Stimulated activated memory B cell treated with anti-CD40 and anti-IgM and Interleukin-4, amounts not matched to agents 10 μg/mL and 1 μg/mL and 100 μg/mL, for 72 hours (primary cell): ENCODE measurements at regions not wholly inside any gene's neighbourhood (a gene's known extent, or its start where the extent isn't known, plus 50 kb on each side); places are given as distances from the start of the nearest gene placed in this dataset.
"Not testable (repeated sequence)": the region's sequence is repeated elsewhere in the genome, so short reads cannot be mapped to it uniquely, and the experiment has no call there.

ENCODE experiments used
- ATAC-seq: fragments of 150-1000 bp; cut with Tn5 transposase; 2 replicates; pipeline ENCODE4 v1.10.0; 2021
- H3K27ac Mint-ChIP-seq: one replicate; pipeline ENCODE4 v1.8.0; 2022; ENCODE audit warnings: mild to moderate bottlenecking, mixed read lengths
- H3K27me3 Mint-ChIP-seq: one replicate; pipeline ENCODE4 v1.8.0; 2022; ENCODE audit warnings: mixed read lengths
- H3K36me3 Mint-ChIP-seq: one replicate; pipeline ENCODE4 v1.8.0; 2022; ENCODE audit warnings: mixed read lengths
- H3K4me1 Mint-ChIP-seq: one replicate; pipeline ENCODE4 v1.8.0; 2022; ENCODE audit warnings: mixed read lengths
- H3K4me3 Mint-ChIP-seq: one replicate; pipeline ENCODE4 v1.8.0; 2022; ENCODE audit warnings: mild to moderate bottlenecking, moderate library complexity, mixed read lengths
- H3K9me3 Mint-ChIP-seq: one replicate; pipeline ENCODE4 v1.8.0; 2022; ENCODE audit warnings: mixed read lengths

- Mint-ChIP-seq H3K27ac (no peak overlapping the region), H3K9me3 (no peaks in the 10 kb centered on the region), H3K36me3 (no peaks in the 10 kb centered on the region), H3K27me3 (peaks cover 90% of the 10 kb centered on the region), H3K4me3 (no peak overlapping the region), H3K4me1 (peaks cover 14% of the 10 kb centered on the region)
- ATAC-seq = no peak
Measured at GRCh38 chr9:113678859-113679256, 197.3 kb upstream of the ZNF618 start.

GRCh38 chr9:113682297-113682771 lies 193.8 kb upstream of the ZNF618 start:
- H3K4me1 Mint-ChIP-seq = peaks cover 7% of the 10 kb centered on the region
- ATAC-seq = no peak
- peaks cover 89% of the 10 kb centered on the region for H3K27me3 Mint-ChIP-seq
- peaks cover 10% of the 10 kb centered on the region for H3K9me3 Mint-ChIP-seq
- no peak overlapping the region for H3K4me3 Mint-ChIP-seq
- no peak overlapping the region for H3K27ac Mint-ChIP-seq
- H3K36me3 Mint-ChIP-seq = no peaks in the 10 kb centered on the region

GRCh38 chr9:113685636-113686035 lies 190.5 kb upstream of the ZNF618 start:
- H3K27ac Mint-ChIP-seq, H3K4me1 Mint-ChIP-seq, H3K36me3 Mint-ChIP-seq, ATAC-seq, H3K4me3 Mint-ChIP-seq: not testable (repeated sequence)
- Mint-ChIP-seq H3K9me3 (peaks cover 10% of the 10 kb centered on the region), H3K27me3 (peaks cover 79% of the 10 kb centered on the region)

- Mint-ChIP-seq H3K4me1 (no peaks in the 10 kb centered on the region), H3K27ac (no peak overlapping the region), H3K4me3 (no peak overlapping the region), H3K36me3 (no peaks in the 10 kb centered on the region), H3K27me3 (peaks cover 77% of the 10 kb centered on the region), H3K9me3 (peaks cover 10% of the 10 kb centered on the region)
- no peak for ATAC-seq
Measured at GRCh38 chr9:113687107-113687679, 188.9 kb upstream of the ZNF618 start.

GRCh38 chr9:113687680-113688371 lies 188.3 kb upstream of the ZNF618 start:
- Mint-ChIP-seq H3K27ac (no peak overlapping the region), H3K27me3 (peaks cover 77% of the 10 kb centered on the region), H3K4me3 (no peak overlapping the region), H3K36me3 (no peaks in the 10 kb centered on the region), H3K4me1 (no peaks in the 10 kb centered on the region), H3K9me3 (peaks cover 10% of the 10 kb centered on the region)
- ATAC-seq = no peak

- Mint-ChIP-seq H3K4me1 (no peaks in the 10 kb centered on the region), H3K4me3 (no peak overlapping the region), H3K9me3 (peaks cover 8% of the 10 kb centered on the region), H3K27ac (no peak overlapping the region), H3K36me3 (no peaks in the 10 kb centered on the region), H3K27me3 (peaks cover 67% of the 10 kb centered on the region)
- no peak for ATAC-seq
Measured at GRCh38 chr9:113690055-113690740, 185.9 kb upstream of the ZNF618 start.

GRCh38 chr9:113692256-113692655 lies 183.9 kb upstream of the ZNF618 start:
- Mint-ChIP-seq H3K27ac (no peak overlapping the region), H3K27me3 (peaks cover 48% of the 10 kb centered on the region), H3K36me3 (no peaks in the 10 kb centered on the region), H3K9me3 (peaks cover 8% of the 10 kb centered on the region), H3K4me1 (no peaks in the 10 kb centered on the region), H3K4me3 (no peak overlapping the region)
- ATAC-seq = no peak

GRCh38 chr9:113694912-113695311 lies 181.2 kb upstream of the ZNF618 start:
- no peaks in the 10 kb centered on the region for H3K36me3 Mint-ChIP-seq
- H3K9me3 Mint-ChIP-seq = peaks cover 8% of the 10 kb centered on the region
- H3K4me3 Mint-ChIP-seq = no peak overlapping the region
- ATAC-seq = no peak
- H3K4me1 Mint-ChIP-seq = no peaks in the 10 kb centered on the region
- peaks cover 42% of the 10 kb centered on the region for H3K27me3 Mint-ChIP-seq
- no peak overlapping the region for H3K27ac Mint-ChIP-seq

- Mint-ChIP-seq H3K36me3 (no peaks in the 10 kb centered on the region), H3K4me1 (no peaks in the 10 kb centered on the region), H3K27ac (no peak overlapping the region), H3K4me3 (no peak overlapping the region), H3K9me3 (peaks cover 8% of the 10 kb centered on the region), H3K27me3 (peaks cover 41% of the 10 kb centered on the region)
- ATAC-seq = no peak
Measured at GRCh38 chr9:113695440-113695851, 180.7 kb upstream of the ZNF618 start.

- Mint-ChIP-seq H3K4me1 (no peaks in the 10 kb centered on the region), H3K36me3 (no peaks in the 10 kb centered on the region), H3K4me3 (no peak overlapping the region), H3K27ac (no peak overlapping the region), H3K9me3 (peaks cover 8% of the 10 kb centered on the region), H3K27me3 (peaks cover 40% of the 10 kb centered on the region)
- ATAC-seq = no peak
Measured at GRCh38 chr9:113695901-113696300, 180.2 kb upstream of the ZNF618 start.

- no peaks in the 10 kb centered on the region for H3K36me3 Mint-ChIP-seq
- peaks cover 23% of the 10 kb centered on the region for H3K27me3 Mint-ChIP-seq
- H3K4me3 Mint-ChIP-seq = no peak overlapping the region
- no peak overlapping the region for H3K27ac Mint-ChIP-seq
- peaks cover 3% of the 10 kb centered on the region for H3K9me3 Mint-ChIP-seq
- ATAC-seq = peak; percentile 45
- no peaks in the 10 kb centered on the region for H3K4me1 Mint-ChIP-seq
Measured at GRCh38 chr9:113701774-113702755, 174.0 kb upstream of the ZNF618 start.

GRCh38 chr9:113705306-113705927 lies 170.7 kb upstream of the ZNF618 start:
- no peaks in the 10 kb centered on the region for H3K36me3 Mint-ChIP-seq
- no peak overlapping the region for H3K4me3 Mint-ChIP-seq
- no peak for ATAC-seq
- peaks cover 4% of the 10 kb centered on the region for H3K9me3 Mint-ChIP-seq
- H3K27me3 Mint-ChIP-seq = peaks cover 31% of the 10 kb centered on the region
- no peaks in the 10 kb centered on the region for H3K4me1 Mint-ChIP-seq
- no peak overlapping the region for H3K27ac Mint-ChIP-seq

GRCh38 chr9:113705928-113706519 lies 170.1 kb upstream of the ZNF618 start:
- ATAC-seq = no peak
- no peak overlapping the region for H3K27ac Mint-ChIP-seq
- no peak overlapping the region for H3K4me3 Mint-ChIP-seq
- no peaks in the 10 kb centered on the region for H3K4me1 Mint-ChIP-seq
- H3K36me3 Mint-ChIP-seq = no peaks in the 10 kb centered on the region
- peaks cover 32% of the 10 kb centered on the region for H3K27me3 Mint-ChIP-seq
- H3K9me3 Mint-ChIP-seq = peaks cover 4% of the 10 kb centered on the region

- Mint-ChIP-seq H3K36me3 (no peaks in the 10 kb centered on the region), H3K4me1 (no peaks in the 10 kb centered on the region), H3K27ac (no peak overlapping the region), H3K27me3 (peaks cover 40% of the 10 kb centered on the region), H3K9me3 (peaks cover 4% of the 10 kb centered on the region), H3K4me3 (no peak overlapping the region)
- no peak for ATAC-seq
Measured at GRCh38 chr9:113707953-113708695, 168.0 kb upstream of the ZNF618 start.
